ENCODE measurements at regions not wholly inside any gene's neighbourhood (a gene's known extent, or its start where the extent isn't known, plus 50 kb on each side); places are given as distances from the start of the nearest gene placed in this dataset.

- TF ChIP-seq EZH2phosphoT487 (IDR thresholded peaks at IDR 0.05; ENCODE audit: insufficient read depth, low read depth) (no peak), EZH2 (IDR thresholded peaks at IDR 0.05; ENCODE audit: insufficient read depth, poor library complexity, severe bottlenecking) (no peak)
Observed at GRCh38 chr6:166733900-166734299, 106.8 kb upstream of the RPS6KA2 start.
